Vagina (tissue), 2 donors: ENCODE measurements at regions not wholly inside any gene's neighbourhood (a gene's known extent, or its start where the extent isn't known, plus 50 kb on each side); places are given as distances from the start of the nearest gene placed in this dataset.

Source experiments
- DNase-seq, 2 donors: peaks; one replicate each; pipeline ENCODE4 v3.0.0-alpha.2; 2017; ENCODE audit errors: extremely low spot score in 2 of 2
- H3K27ac ChIP-seq: fragments of 200-600 bp; sonication (generic); one replicate; pipeline ENCODE4 v1.5.1; 2019
- H3K27me3 ChIP-seq: fragments of 200-600 bp; sonication (generic); one replicate; pipeline ENCODE4 v1.5.1; 2019
- H3K36me3 ChIP-seq, 2 donors: fragments of 200-600 bp; sonication (generic); one replicate each; pipeline ENCODE4 v1.5.1; 2017 to 2019
- H3K4me1 ChIP-seq: fragments of 200-600 bp; sonication (generic); one replicate; pipeline ENCODE4 v1.5.1; 2019
- H3K4me3 ChIP-seq, 2 donors: fragments of 200-600 bp; sonication (generic); 1 replicate in 1 of 2; 2 replicates in 1 of 2; pipeline ENCODE4 v1.5.1; 2016 to 2019
- H3K9me3 ChIP-seq: fragments of 200-600 bp; sonication (generic); one replicate; pipeline ENCODE4 v1.5.1; 2019
- CTCF ChIP-seq, 3 experiments: fragments of 450-650 bp in 2 of 3; fragments of 200-600 bp in 1 of 3; sonication (generic) in 1 of 3; IDR thresholded peaks; one replicate each; pipeline ENCODE4 v1.5.1; 2017 to 2019; ENCODE audit warnings: antibody characterized with exemption in 3 of 3, mild to moderate bottlenecking in 2 of 3, moderate library complexity in 2 of 3
- POLR2A ChIP-seq, 2 donors: fragments of 450-650 bp; IDR thresholded peaks; one replicate each; pipeline ENCODE4 v1.6.1; 2017; ENCODE audit warnings: antibody characterized with exemption in 2 of 2, mild to moderate bottlenecking in 2 of 2, moderate library complexity in 2 of 2
- POLR2AphosphoS5 ChIP-seq, 2 donors: sonication (generic); formaldehyde crosslinking; IDR thresholded peaks; one replicate each; pipeline ENCODE4 v1.9.0; 2017; ENCODE audit warnings: antibody characterized with exemption in 2 of 2, mild to moderate bottlenecking in 2 of 2, low read depth in 1 of 2; ENCODE audit not compliant: insufficient read depth in 1 of 2
- intact Hi-C: fragments of 100-400 bp; cut with DNase I; formaldehyde crosslinking; loops from one replicate; pipeline ENCODE4 v1.15.1; 2023

DNA sequence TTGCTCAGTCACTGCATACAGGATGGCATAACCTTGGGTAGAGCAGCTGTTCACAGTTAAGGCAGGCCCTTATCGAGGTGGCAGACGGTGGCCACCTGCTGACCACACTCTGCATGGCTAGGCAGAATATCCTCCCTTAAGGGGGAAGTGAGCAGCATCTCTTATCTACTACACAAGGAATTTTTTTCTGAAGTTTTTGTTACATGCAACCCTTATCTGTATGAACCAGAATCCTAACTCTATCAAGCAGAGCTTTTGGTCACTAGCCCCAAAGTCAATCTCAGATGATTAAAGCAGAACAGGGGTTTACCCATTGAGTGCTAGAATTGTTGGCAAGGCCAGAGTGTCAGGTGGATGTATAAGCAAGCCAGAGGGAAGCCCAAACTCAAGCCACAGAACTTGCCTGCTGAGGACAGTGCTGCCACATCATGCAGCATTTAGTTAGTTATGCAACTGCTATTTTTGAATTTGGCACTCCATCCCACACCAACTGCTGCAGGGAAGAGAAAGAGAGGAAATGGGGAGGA lies 192.8 kb downstream of the TBX5 start:
- no peak for DNase-seq
- Histone ChIP-seq H3K4me3 (no peak overlapping the region), H3K4me1 (no peaks in the 10 kb centered on the region), H3K27me3 (no peaks in the 10 kb centered on the region), H3K9me3 (no peaks in the 10 kb centered on the region), H3K27ac (no peak overlapping the region), H3K36me3 (no peaks in the 10 kb centered on the region)
- intact Hi-C loops = loop anchor here (5.0 kb wide), 1 partner anchor 146 kb away; no protein-coding TSS in a partner anchor
- TF ChIP-seq POLR2A (IDR thresholded peaks at IDR 0.05) (no peak), CTCF (IDR thresholded peaks at IDR 0.05) (no peak), POLR2AphosphoS5 (IDR thresholded peaks at IDR 0.05; ENCODE audit: insufficient read depth in 1 of 2, low read depth in 1 of 2) (no peak)

DNA sequence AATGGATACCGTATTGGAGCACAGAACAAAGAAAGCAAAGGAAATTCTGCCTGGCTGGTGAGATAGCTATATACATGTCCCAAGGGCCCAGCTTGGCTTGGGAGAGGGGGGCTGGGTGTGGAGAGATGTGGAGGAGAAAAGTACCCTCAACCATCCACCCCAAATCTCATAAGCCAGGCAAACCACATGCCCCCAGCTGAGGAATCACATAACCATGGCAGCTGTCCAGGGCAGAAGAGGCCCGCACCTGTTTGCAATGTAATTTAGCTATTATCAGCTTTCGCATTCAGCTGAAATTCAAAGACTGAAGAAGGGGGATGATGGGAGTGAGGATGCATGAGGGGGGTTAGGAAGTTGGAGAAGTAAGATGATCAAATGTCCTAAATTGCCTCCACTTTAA lies 196.1 kb downstream of the TBX5 start:
- no peaks in the 10 kb centered on the region for H3K36me3 ChIP-seq
- no peak for DNase-seq
- TF ChIP-seq CTCF (IDR thresholded peaks at IDR 0.05) = no peak
- no peak for TF ChIP-seq POLR2A (IDR thresholded peaks at IDR 0.05)
- TF ChIP-seq POLR2AphosphoS5 (IDR thresholded peaks at IDR 0.05; ENCODE audit: insufficient read depth in 1 of 2, low read depth in 1 of 2) = no peak
- H3K9me3 ChIP-seq = no peaks in the 10 kb centered on the region
- no peak overlapping the region for H3K4me3 ChIP-seq
- H3K27me3 ChIP-seq = no peaks in the 10 kb centered on the region
- no peak overlapping the region for H3K27ac ChIP-seq
- no peaks in the 10 kb centered on the region for H3K4me1 ChIP-seq
- intact Hi-C loops = loop anchor here (5.0 kb wide), 1 partner anchor 143 kb away; no protein-coding TSS in a partner anchor

- no peak for DNase-seq
- Histone ChIP-seq H3K4me3 (no peak overlapping the region), H3K4me1 (no peaks in the 10 kb centered on the region), H3K9me3 (no peaks in the 10 kb centered on the region), H3K27me3 (no peaks in the 10 kb centered on the region), H3K27ac (no peak overlapping the region), H3K36me3 (no peaks in the 10 kb centered on the region)
- no peak for TF ChIP-seq POLR2A (IDR thresholded peaks at IDR 0.05)
- no peak for TF ChIP-seq POLR2AphosphoS5 (IDR thresholded peaks at IDR 0.05; ENCODE audit: insufficient read depth in 1 of 2, low read depth in 1 of 2)
- no peak for TF ChIP-seq CTCF (IDR thresholded peaks at IDR 0.05)
- intact Hi-C loops = no loop called here
Observed at GRCh38 chr12:114206525-114206924, 199.4 kb downstream of the TBX5 start.

GRCh38 chr12:114201794-114202193 lies 204.2 kb downstream of the TBX5 start:
- no peak overlapping the region for H3K4me3 ChIP-seq
- no peaks in the 10 kb centered on the region for H3K4me1 ChIP-seq
- no peak for DNase-seq
- H3K36me3 ChIP-seq = no peaks in the 10 kb centered on the region
- no peaks in the 10 kb centered on the region for H3K27me3 ChIP-seq
- H3K27ac ChIP-seq = no peak overlapping the region
- no peaks in the 10 kb centered on the region for H3K9me3 ChIP-seq
- TF ChIP-seq CTCF (IDR thresholded peaks at IDR 0.05) (no peak), POLR2A (IDR thresholded peaks at IDR 0.05) (no peak), POLR2AphosphoS5 (IDR thresholded peaks at IDR 0.05; ENCODE audit: insufficient read depth in 1 of 2, low read depth in 1 of 2) (no peak)
- intact Hi-C loops = no loop called here

DNA sequence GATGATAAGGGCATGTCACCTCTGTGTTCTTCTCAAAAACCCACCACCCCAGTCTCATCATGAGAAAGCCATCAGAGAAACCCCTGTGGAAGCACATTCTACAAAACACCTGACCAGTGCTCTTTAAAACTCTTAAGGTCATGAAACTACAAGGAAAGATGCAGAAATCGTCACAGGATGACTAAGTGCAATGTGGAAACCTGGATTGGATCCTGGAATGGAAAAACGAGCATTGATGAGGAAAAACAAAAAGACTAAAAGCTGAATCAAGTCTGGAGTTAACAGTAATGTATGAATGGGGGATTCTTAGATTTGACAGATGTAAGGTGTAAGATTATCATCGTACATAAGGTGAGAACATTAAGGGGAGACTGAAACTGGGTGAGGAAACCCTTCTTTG lies 211.0 kb downstream of the TBX5 start:
- DNase-seq = no peak
- Histone ChIP-seq H3K4me1 (no peaks in the 10 kb centered on the region), H3K27me3 (no peaks in the 10 kb centered on the region), H3K36me3 (no peaks in the 10 kb centered on the region), H3K9me3 (no peaks in the 10 kb centered on the region), H3K4me3 (no peak overlapping the region), H3K27ac (no peak overlapping the region)
- no peak for TF ChIP-seq POLR2AphosphoS5 (IDR thresholded peaks at IDR 0.05; ENCODE audit: insufficient read depth in 1 of 2, low read depth in 1 of 2)
- no peak for TF ChIP-seq CTCF (IDR thresholded peaks at IDR 0.05)
- no peak for TF ChIP-seq POLR2A (IDR thresholded peaks at IDR 0.05)
- intact Hi-C loops = no loop called here
